ENCODE measurements at regions not wholly inside any gene's neighbourhood (a gene's known extent, or its start where the extent isn't known, plus 50 kb on each side); places are given as distances from the start of the nearest gene placed in this dataset.

DNA sequence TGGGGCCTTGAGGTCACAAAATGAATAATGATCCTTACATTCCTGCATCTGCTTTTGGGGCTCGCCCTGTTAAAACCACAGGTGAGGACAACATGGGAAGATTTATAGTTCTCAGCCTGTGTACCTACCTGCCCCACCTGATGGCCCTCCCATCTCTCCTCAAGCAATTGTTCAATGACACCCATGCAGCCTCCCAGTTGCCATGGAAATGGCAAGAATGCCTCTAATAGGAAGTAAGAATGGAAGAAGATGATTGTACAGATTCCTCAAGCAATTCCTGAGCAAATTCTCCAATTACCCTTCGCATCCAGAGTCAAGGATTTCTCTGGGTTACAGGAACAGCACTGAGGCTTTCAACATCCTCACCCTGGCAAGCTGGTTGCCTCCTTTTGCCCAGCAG is 78.6 kb upstream of the CCL2 start:
- TF ChIP-seq EGR1 (IDR thresholded peaks at IDR 0.05) (no peak), EP300 (IDR thresholded peaks at IDR 0.05; ENCODE audit: borderline replicate concordance) (no peak), ZBTB7A (IDR thresholded peaks at IDR 0.05; ENCODE audit: low read depth) (no peak), FOXM1 (IDR thresholded peaks at IDR 0.05; ENCODE audit: borderline replicate concordance, low read depth) (no peak), CREB1 (IDR thresholded peaks at IDR 0.05; ENCODE audit: low read depth) (no peak), TAF1 (IDR thresholded peaks at IDR 0.05; ENCODE audit: low read depth) (no peak), CEBPB (IDR thresholded peaks at IDR 0.05) (no peak)
- TF ChIP-seq, protein P1, sequence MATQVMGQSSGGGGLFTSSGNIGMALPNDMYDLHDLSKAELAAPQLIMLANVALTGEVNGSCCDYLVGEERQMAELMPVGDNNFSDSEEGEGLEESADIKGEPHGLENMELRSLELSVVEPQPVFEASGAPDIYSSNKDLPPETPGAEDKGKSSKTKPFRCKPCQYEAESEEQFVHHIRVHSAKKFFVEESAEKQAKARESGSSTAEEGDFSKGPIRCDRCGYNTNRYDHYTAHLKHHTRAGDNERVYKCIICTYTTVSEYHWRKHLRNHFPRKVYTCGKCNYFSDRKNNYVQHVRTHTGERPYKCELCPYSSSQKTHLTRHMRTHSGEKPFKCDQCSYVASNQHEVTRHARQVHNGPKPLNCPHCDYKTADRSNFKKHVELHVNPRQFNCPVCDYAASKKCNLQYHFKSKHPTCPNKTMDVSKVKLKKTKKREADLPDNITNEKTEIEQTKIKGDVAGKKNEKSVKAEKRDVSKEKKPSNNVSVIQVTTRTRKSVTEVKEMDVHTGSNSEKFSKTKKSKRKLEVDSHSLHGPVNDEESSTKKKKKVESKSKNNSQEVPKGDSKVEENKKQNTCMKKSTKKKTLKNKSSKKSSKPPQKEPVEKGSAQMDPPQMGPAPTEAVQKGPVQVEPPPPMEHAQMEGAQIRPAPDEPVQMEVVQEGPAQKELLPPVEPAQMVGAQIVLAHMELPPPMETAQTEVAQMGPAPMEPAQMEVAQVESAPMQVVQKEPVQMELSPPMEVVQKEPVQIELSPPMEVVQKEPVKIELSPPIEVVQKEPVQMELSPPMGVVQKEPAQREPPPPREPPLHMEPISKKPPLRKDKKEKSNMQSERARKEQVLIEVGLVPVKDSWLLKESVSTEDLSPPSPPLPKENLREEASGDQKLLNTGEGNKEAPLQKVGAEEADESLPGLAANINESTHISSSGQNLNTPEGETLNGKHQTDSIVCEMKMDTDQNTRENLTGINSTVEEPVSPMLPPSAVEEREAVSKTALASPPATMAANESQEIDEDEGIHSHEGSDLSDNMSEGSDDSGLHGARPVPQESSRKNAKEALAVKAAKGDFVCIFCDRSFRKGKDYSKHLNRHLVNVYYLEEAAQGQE (IDR thresholded peaks at IDR 0.05; ENCODE audit: low read depth): no peak
- TF ChIP-seq, protein P2, sequence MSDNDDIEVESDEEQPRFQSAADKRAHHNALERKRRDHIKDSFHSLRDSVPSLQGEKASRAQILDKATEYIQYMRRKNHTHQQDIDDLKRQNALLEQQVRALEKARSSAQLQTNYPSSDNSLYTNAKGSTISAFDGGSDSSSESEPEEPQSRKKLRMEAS (IDR thresholded peaks at IDR 0.05): no peak

Measured in Ishikawa (cell line).